GM19455 (cell line): ENCODE measurements at regions not wholly inside any gene's neighbourhood (a gene's known extent, or its start where the extent isn't known, plus 50 kb on each side); places are given as distances from the start of the nearest gene placed in this dataset.

ENCODE experiments used
- ATAC-seq: cut with Tn5 transposase; IDR thresholded peaks from one replicate; pipeline ENCODE4 v1.9.1; 2021; ENCODE audit not compliant: unreplicated experiment

- no peak for ATAC-seq
These were observed 196.4 kb upstream of the FOXN3 start for GRCh38 chr14:89613260-89614008.

- ATAC-seq = no peak
These were observed 192.6 kb upstream of the FOXN3 start for GRCh38 chr14:89609500-89610100.

DNA sequence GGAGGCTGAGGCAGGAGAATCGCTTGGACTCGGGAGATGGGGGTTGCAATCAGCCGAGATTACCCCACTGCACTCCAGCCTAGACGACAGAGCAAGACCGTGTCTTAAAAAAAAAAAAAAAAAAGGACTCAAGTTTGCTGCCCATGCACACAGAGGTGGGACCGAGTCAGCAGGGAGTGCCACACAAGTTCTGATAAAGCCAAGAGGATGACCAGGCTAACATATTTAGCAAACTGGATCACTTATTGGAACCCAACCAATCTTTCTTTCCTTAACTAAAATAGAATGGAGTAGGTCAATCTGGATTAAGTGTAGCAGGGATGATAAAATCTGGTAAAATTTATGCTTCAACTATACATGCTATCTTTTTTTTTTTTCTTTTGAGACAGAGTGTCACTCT is 190.4 kb upstream of the FOXN3 start:
- ATAC-seq = no peak

DNA sequence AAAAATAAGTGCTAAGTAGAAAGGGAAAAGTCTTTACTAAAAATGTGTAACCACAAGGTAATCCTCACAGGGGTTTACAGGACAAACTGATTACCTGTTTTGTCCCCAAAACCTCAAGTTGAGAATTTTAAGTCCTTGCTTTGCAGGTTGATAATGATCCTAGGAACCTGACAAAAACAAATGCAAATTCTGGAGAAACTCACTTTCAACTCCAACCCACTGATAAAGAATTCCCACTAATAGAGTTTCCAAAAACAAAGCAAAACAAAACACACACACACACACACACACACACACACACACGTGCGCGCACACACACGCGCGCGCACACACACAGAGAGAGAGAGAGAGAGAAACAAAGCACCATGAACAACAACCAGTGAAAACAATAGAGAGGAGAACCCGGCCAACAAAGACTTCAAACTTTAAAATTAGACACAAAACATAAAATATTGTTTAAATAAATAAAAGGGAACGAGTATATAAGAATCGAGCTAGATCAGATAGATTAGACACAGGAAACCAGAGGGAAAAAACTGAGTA is 187.0 kb upstream of the FOXN3 start:
- no peak for ATAC-seq

- no peak for ATAC-seq
These were observed 184.2 kb upstream of the FOXN3 start for GRCh38 chr14:89600950-89601826.

GRCh38 chr14:89600029-89600428 is 183.0 kb upstream of the FOXN3 start:
- ATAC-seq = no peak

DNA sequence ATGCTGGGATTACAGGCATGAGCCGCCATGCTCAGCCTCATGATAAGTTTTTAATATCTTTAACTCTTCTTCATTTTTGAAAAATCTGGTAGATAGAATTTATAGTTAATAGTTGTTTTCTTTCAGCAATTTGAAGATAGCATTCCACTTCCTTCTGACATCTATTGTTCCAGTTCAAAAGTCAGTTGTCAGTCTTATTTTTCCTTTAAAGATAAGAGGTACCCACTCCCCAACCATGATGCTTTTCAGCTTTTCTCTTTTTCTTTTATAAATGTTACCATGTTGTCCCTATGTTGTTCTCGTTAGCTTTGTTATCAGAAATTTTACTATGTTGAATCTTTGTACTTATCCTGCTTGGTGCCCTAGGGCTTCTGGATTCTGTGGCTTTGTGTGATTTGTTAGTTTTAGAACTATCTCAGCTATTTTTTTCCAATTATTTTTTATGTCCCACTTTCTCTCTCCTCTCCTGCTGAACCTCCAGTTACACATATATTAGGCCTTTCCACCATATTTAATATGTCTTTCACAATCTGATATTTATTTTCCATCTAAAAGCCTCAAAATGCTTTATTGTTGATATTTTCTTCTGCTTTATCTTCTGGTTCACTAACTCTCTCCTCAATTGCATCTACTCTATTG is 181.6 kb upstream of the FOXN3 start:
- no peak for ATAC-seq

GRCh38 chr14:89592961-89593360 is 175.9 kb upstream of the FOXN3 start:
- ATAC-seq = no peak

- no peak for ATAC-seq
These were observed 172.5 kb upstream of the FOXN3 start for GRCh38 chr14:89589400-89590118.

DNA sequence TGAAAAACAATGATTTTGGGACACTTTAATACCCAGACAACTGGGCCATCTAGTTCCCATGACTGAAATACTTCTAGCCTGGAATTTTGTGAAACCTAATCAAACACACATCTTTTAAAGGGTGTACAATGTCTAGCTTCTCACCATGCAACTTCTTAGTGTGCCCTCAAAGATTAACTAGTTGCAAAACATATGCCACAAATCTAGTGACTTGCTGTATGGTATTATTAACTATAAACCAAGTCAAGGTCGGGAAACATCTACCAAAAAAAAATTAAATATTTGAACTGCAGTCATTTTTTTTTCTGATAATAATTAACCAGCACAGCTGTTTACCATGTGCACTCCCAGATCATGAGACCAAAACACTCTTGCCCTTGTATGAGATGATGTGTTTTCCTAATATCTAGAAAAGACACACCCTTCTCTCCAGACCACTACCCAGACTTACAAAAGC is 171.8 kb upstream of the FOXN3 start:
- no peak for ATAC-seq

DNA sequence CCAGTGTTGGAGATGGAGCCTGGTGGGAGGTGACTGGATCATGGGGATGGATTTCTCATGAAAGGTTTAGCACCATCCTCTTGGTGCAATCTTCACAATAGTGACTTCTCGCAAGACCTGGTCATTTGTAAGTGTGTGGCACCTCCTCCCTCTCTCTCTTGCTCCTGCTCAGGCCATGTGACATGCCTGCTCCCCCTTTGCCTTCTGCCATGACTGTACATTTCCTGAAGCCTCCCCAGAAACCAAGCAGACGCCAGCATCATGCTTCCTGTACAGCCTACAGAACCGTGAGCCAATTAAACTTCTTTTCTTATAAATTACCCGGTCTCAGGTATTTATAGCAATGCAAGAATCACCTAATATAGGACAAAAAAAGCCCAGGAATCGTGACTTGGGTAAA is 171.0 kb upstream of the FOXN3 start:
- no peak for ATAC-seq

- ATAC-seq = no peak
These were observed 170.0 kb upstream of the FOXN3 start for GRCh38 chr14:89587136-89587420.

DNA sequence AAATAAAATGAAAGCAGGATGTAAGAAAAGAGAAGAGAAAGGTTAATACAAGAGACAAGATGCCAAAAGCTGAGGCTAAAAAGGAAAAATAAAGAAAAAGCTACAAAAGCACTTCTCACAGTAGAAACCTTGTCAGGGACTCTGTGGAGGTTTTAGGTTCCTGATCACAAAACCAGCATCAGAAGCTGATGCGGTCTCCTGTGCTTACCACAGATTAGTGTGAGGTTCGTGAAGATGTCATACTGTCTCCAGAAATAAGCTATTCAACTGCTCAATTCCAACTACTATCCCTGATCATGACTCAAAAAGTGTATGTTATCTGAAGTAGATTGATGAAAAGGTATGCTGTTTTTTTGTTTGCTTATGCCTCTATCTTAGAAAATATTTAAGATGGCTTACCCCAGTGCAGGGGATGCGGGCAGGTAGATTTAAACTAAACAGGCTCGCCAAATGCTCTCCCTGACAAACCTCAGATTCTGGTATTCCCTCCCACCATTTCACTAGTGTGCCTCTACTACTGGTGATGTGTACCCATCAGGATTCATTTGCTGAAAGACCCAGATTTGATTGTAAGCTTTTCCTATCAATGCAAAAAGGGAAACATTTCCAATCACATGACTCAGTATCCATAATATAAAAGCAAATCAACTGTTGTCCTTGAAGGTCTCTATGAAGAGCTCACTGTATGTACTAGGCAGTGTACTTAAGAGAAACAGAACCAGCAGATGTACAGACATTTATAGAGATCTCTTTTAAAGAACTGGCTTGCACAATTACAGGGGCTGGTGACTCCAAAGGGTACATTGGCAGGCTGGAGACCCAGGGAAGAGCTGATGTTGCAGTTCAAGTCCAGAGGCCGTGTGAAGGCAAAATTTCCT is 169.5 kb upstream of the FOXN3 start:
- ATAC-seq = no peak

DNA sequence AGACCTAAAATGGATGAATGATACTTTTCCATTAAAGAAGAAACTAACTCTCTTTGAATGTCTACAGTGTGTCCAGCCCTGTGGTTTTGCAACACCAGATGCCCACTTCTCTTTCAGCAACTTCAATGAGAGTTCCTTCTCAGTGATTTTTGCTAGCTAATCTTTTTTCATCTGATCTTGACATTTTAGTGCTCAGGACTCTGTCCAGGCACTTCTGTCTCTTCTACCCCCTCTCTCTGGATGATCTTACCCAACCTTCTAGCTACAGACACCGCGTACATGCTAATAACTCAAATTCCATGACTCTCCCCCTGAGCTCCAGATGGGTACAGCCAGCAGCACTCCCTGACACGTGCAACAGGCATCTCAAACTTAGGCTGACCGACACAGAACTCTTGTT is 161.1 kb upstream of the FOXN3 start:
- ATAC-seq = no peak

DNA sequence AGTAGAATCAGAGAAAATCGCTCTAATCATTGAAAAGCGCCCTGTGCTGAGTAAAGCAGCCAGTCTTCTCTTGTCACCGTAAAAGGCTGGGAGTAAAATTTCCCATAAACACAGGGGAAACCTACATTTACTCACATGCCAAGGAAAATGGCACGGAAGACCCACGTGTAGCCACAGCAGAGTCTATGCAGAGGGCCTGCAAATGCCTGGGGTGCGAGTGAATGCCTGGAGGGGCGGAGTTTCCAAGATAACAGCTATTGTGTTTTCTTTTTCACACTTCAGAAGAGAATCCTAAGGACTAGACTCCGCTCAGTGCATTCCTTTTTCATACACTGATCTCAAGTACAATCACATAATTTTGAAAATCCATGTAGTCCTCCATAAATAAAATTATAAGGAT is 159.9 kb upstream of the FOXN3 start:
- ATAC-seq = no peak

GRCh38 chr14:89576145-89576927 is 159.3 kb upstream of the FOXN3 start:
- no peak for ATAC-seq

DNA sequence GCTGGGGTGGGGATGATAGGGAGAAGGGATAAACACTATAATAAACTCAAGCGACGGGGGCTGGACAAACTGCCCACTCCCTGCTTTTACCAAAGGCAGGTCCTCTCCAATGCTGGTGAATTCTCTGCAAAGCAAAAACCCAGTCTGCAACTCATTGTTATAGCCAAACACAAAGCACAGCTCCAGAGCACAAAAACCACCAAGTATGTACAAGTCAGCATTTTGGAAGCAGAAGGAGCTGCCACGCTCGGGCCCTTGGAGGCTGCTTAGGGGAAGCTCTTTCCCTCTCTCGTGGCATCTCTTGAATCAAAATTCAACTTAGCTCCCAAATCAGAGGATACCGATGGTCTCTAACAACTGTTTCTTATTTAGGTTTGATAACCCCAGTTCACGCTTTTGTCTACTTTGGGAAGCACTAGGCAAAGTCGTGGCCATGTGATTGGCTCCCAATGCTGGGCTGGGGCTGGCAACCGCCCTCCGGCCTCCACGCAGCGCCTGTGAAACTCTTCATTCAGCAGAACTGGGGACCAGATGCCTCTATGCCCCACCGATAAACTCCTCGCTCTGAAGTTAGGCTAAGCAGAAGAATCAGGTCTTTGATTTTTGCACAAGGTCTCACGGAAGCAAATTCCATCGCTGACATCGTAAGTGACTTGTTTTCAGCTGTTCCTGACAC is 158.5 kb upstream of the FOXN3 start:
- ATAC-seq = no peak

DNA sequence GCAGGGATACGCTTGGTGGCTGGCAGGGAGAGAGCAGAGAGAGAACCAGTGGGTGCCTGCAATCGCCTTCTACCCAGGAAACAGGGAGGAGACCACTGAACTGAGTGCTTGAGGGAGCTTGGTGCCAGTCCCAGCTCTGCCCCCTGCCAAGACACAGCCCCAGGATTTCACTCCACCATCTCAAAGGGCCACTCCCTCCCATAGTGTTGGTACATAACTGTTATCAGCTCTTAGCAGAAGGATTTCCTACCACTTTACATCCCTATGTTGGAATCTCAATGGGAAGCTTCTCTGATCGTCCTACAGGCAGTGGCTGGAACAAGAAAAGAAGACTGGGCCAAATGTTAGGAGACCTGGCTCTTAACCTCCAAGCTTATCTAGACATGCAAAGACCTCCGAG is 157.4 kb upstream of the FOXN3 start:
- no peak for ATAC-seq

GRCh38 chr14:89573399-89573657 is 156.3 kb upstream of the FOXN3 start:
- no peak for ATAC-seq
